Activated B cell treated with CpG ODN at 0.5 μM for 24 hours (primary cell): ENCODE measurements at regions not wholly inside any gene's neighbourhood (a gene's known extent, or its start where the extent isn't known, plus 50 kb on each side); places are given as distances from the start of the nearest gene placed in this dataset.
A peak's percentile ranks its signal among the peaks of the same experiment; 100 is the strongest.
"Not testable (repeated sequence)": the region's sequence is repeated elsewhere in the genome, so short reads cannot be mapped to it uniquely, and the experiment has no call there.

Experiments
- ATAC-seq: fragments of 200-7000 bp; cut with Tn5 transposase; one replicate; pipeline ENCODE4 v1.10.0; 2021; ENCODE audit warnings: low read depth, mild to moderate bottlenecking, moderate library complexity
- CTCF ChIA-PET: fragments of 350-600 bp; sonication (Branson Sonifier 250); formaldehyde crosslinking; loops from one replicate; lab custom pipeline; 2021; ENCODE audit warnings: antibody characterized with exemption; lab: Charles Lee
- POLR2A ChIA-PET: fragments of 350-600 bp; sonication (Branson Sonifier 250); formaldehyde crosslinking; loops from one replicate; lab custom pipeline; 2021; ENCODE audit warnings: antibody characterized with exemption; lab: Charles Lee
- DNase-seq: peaks from one replicate; pipeline ENCODE4 v3.0.0; 2022
- H3K27ac Mint-ChIP-seq: one replicate; pipeline ENCODE4 v1.8.0; 2020; ENCODE audit warnings: mixed read lengths
- H3K27me3 Mint-ChIP-seq: one replicate; pipeline ENCODE4 v1.8.0; 2021; ENCODE audit warnings: mixed read lengths
- H3K36me3 Mint-ChIP-seq: one replicate; pipeline ENCODE4 v1.8.0; 2021; ENCODE audit warnings: low read depth, mixed read lengths
- H3K4me1 Mint-ChIP-seq: one replicate; pipeline ENCODE4 v1.8.0; 2021; ENCODE audit warnings: mixed read lengths
- H3K4me3 Mint-ChIP-seq: one replicate; pipeline ENCODE4 v1.8.0; 2020; ENCODE audit warnings: mild to moderate bottlenecking, mixed read lengths
- H3K9me3 Mint-ChIP-seq: one replicate; pipeline ENCODE4 v1.8.0; 2020; ENCODE audit warnings: mixed read lengths
- CTCF ChIP-seq: fragments of 200-600 bp; IDR thresholded peaks from one replicate; pipeline ENCODE4 v1.8.0; 2022; ENCODE audit warnings: antibody characterized with exemption, mild to moderate bottlenecking
- intact Hi-C: fragments of 100-400 bp; cut with micrococcal nuclease; formaldehyde crosslinking; loops from one replicate; pipeline ENCODE4 v1.15.1; 2024

DNA sequence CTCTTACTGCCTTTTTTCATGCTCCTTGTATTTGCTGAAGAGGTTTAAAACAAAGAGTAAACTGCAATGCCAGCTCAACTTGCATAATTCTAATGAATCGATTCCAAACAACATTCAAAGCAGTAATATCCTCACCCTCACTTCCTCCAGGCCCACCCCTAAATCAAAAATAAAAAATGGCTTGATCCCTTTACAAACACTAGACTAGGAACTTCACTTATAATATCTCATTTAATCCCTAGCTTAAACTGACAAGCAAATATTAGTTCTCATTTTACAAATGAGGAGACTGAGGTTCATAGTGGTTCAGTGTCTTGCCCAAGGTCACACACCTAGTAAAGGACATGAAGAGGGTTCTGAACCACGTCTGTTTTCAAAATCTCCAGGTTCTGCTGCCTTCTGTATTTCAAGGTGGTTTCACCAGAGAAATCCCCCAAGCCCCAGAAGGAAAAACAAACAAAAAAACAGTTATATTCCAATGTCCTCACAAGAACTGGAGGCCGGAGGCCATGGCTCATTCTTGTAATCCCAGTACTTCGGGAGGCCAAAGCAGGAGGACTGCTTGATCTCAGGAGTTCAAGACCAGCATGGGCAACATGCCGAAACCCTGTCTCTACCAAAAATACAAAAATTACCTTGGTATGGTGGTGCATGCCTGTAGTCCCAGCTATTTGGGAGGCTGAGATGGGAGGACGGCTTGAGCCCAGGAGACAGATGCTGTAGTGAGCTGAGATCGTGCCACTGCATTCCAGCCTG lies 80.3 kb upstream of the GRIN2A start:
- DNase-seq, result no peak
- Mint-ChIP-seq H3K27ac (no peak overlapping the region), H3K4me1 (peaks cover 31% of the 10 kb centered on the region), H3K36me3 (no peaks in the 10 kb centered on the region), H3K4me3 (no peak overlapping the region), H3K27me3 (no peaks in the 10 kb centered on the region), H3K9me3 (no peaks in the 10 kb centered on the region)
- intact Hi-C loops, result no loop called here
- ChIA-PET CTCF (no interaction called here), POLR2A (interaction anchor here (0.6 kb wide), 1 partner anchor 143 kb away, joined by 3 read pairs; no protein-coding TSS in a partner anchor)
- ATAC-seq, result no peak
- no peak for TF ChIP-seq CTCF

GRCh38 chr16:10265770-10266615 lies 83.8 kb upstream of the GRIN2A start:
- ChIA-PET CTCF (interaction anchor here (1.5 kb wide), 1 partner anchor 8 kb away, joined by 6 read pairs; no protein-coding TSS in a partner anchor), POLR2A (no interaction called here)
- no peak for DNase-seq
- Mint-ChIP-seq H3K27me3 (no peaks in the 10 kb centered on the region), H3K4me3 (no peak overlapping the region), H3K27ac (no peak overlapping the region), H3K9me3 (peaks cover 1% of the 10 kb centered on the region), H3K36me3 (no peaks in the 10 kb centered on the region), H3K4me1 (peaks cover 9% of the 10 kb centered on the region)
- TF ChIP-seq CTCF, result no peak
- intact Hi-C loops, result no loop called here
- ATAC-seq, result no peak

DNA sequence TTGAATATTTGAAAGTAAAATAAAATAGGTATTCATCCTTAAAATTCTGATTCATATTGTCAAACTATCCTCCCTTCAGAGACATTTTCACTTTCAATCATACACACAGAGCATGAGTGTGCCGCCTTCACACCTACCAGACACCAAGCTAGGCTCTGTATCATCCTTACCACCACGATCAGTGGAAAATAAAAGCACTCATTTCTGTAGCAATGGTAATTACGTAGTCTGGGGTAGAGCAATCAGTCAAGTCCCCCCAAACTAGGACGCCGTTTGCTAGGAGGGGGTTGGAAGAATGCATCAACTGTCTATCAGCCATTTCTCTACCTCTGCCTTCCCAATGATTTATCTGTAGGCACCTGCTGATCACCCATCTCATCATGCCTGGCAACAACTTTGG lies 84.6 kb upstream of the GRIN2A start:
- ChIA-PET POLR2A (no interaction called here), CTCF (no interaction called here)
- DNase-seq, result no peak
- H3K4me1 Mint-ChIP-seq, result peaks cover 9% of the 10 kb centered on the region
- H3K9me3 Mint-ChIP-seq, result peaks cover 1% of the 10 kb centered on the region
- H3K27ac Mint-ChIP-seq, result peak overlapping the region; percentile 11
- ATAC-seq, result peak; percentile 54
- no peak for TF ChIP-seq CTCF
- H3K27me3 Mint-ChIP-seq, result no peaks in the 10 kb centered on the region
- H3K36me3 Mint-ChIP-seq, result no peaks in the 10 kb centered on the region
- intact Hi-C loops, result no loop called here
- H3K4me3 Mint-ChIP-seq, result no peak overlapping the region

- POLR2A ChIA-PET, result interaction anchor here (0.6 to 0.7 kb wide), 3 partner anchors 59 to 513 kb away, joined by 3 to 4 read pairs (median 3); no protein-coding TSS in a partner anchor
Measured at GRCh38 chr16:10269632-10270031, 87.4 kb upstream of the GRIN2A start.

GRCh38 chr16:10272250-10272854 lies 90.1 kb upstream of the GRIN2A start:
- H3K4me1 Mint-ChIP-seq, result peaks cover 23% of the 10 kb centered on the region
- ATAC-seq, H3K27me3 Mint-ChIP-seq, H3K27ac Mint-ChIP-seq, CTCF ChIA-PET, H3K9me3 Mint-ChIP-seq, H3K4me3 Mint-ChIP-seq, intact Hi-C loops, DNase-seq, POLR2A ChIA-PET, H3K36me3 Mint-ChIP-seq: not testable (repeated sequence)

More at GRCh38 chr16:10269632-10270031, 87.4 kb upstream of the GRIN2A start:
- Mint-ChIP-seq H3K4me3 (no peak overlapping the region), H3K36me3 (no peaks in the 10 kb centered on the region), H3K9me3 (peaks cover 5% of the 10 kb centered on the region), H3K27ac (no peak overlapping the region), H3K27me3 (no peaks in the 10 kb centered on the region), H3K4me1 (peaks cover 8% of the 10 kb centered on the region)
- intact Hi-C loops, result no loop called here
- ATAC-seq (no peak), DNase-seq (no peak)
- CTCF ChIA-PET, result interaction anchor here (1.0 to 1.8 kb wide), 2 partner anchors 15 to 48 kb away, joined by 3 read pairs; no protein-coding TSS in a partner anchor
- TF ChIP-seq CTCF, result no peak

GRCh38 chr16:10275214-10275996 lies 93.2 kb upstream of the GRIN2A start:
- Mint-ChIP-seq H3K4me3 (peak overlapping the region; percentile 33), H3K4me1 (peaks cover 24% of the 10 kb centered on the region), H3K9me3 (peaks cover 15% of the 10 kb centered on the region), H3K27ac (peak overlapping the region; percentile 95)
- H3K27me3 Mint-ChIP-seq, intact Hi-C loops, H3K36me3 Mint-ChIP-seq, CTCF ChIA-PET, DNase-seq: not testable (repeated sequence)
- POLR2A ChIA-PET, result interaction anchor here (0.6 to 0.8 kb wide), 4 partner anchors 11 to 406 kb away, joined by 3 to 8 read pairs (median 4); no protein-coding TSS in a partner anchor
- ATAC-seq, result peak; percentile 75
